Body of pancreas (tissue), 4 donors: ENCODE measurements at regions not wholly inside any gene's neighbourhood (a gene's known extent, or its start where the extent isn't known, plus 50 kb on each side); places are given as distances from the start of the nearest gene placed in this dataset.

Source experiments
- ATAC-seq: fragments of 150-250 bp; one replicate; pipeline ENCODE4 v1.9.1; 2016
- DNase-seq, 4 donors: peaks; one replicate each; pipeline ENCODE4 v3.0.0-alpha.2; 2019
- H3K27ac ChIP-seq, 4 donors: fragments of 200-600 bp; sonication (generic); 1 replicate in 3 of 4; 2 replicates in 1 of 4; pipeline versions ENCODE4 v1.5.1 to v1.6.1; 2016 to 2019; ENCODE audit warnings: mild to moderate bottlenecking in 1 of 4, mixed read lengths in 1 of 4, moderate library complexity in 1 of 4
- H3K27me3 ChIP-seq, 2 donors: fragments of 200-600 bp; sonication (generic); one replicate each; pipeline ENCODE4 v1.6.0; 2016; ENCODE audit warnings: mild to moderate bottlenecking in 1 of 2
- H3K36me3 ChIP-seq, 2 donors: fragments of 200-600 bp; sonication (generic); replicated peaks in 1 of 2; 2 replicates each; pipeline ENCODE4 v1.5.1; 2016; ENCODE audit warnings: low read depth in 2 of 2; ENCODE audit not compliant: insufficient read depth in 1 of 2
- H3K4me1 ChIP-seq: fragments of 200-600 bp; sonication (generic); one replicate; pipeline ENCODE4 v1.6.0; 2016
- H3K4me3 ChIP-seq, 2 donors: fragments of 200-600 bp; sonication (generic); 1 replicate in 1 of 2; 2 replicates in 1 of 2; pipeline ENCODE4 v1.5.1; 2016 to 2019
- H3K9me3 ChIP-seq, 3 donors: fragments of 200-600 bp; sonication (generic); 1 replicate in 2 of 3; 2 replicates in 1 of 3; pipeline ENCODE4 v1.5.1; 2016
- POLR2A ChIP-seq, 3 donors: fragments of 450-650 bp; IDR thresholded peaks; one replicate each; pipeline ENCODE4 v1.6.1; 2016; ENCODE audit warnings: antibody characterized with exemption in 3 of 3, mild to moderate bottlenecking in 2 of 3
- WGBS, 2 donors: methylation state at CpG; one replicate each; pipeline ENCODE4 v1.1.5; 2017; 5-methylcytosine and 5-hydroxymethylcytosine counted together
- intact Hi-C: fragments of 100-400 bp; cut with DNase I; formaldehyde crosslinking; loops from one replicate; pipeline ENCODE4 v1.15.1; 2023
- TF ChIP-seq, protein P1 (sequence below), 7 experiments: fragments of 450-650 bp in 4 of 7; fragments of 200-600 bp in 3 of 7; sonication (generic) in 3 of 7; IDR thresholded peaks; one replicate each; pipeline ENCODE4 v1.5.1; 2016 to 2019; ENCODE audit warnings: antibody characterized with exemption in 7 of 7

DNA sequence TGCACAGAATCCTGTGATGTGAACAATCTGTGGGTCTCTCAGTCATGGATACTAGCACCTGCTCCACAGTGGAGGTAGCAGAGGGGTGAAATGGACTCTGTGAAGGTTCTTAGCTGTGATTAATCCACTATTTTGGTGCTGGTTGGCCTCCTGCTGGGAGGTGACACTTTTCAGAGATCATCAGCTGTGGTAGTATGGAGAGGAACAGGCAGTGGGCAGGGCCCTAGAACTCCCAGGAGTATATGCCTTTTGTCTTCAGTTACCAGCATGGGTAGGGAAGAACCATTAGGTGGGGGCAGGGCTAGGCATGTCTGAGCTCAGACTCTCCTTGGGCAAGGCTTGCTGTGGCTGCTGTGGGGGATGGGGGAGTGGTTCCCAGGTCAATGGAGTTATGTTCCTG, 54.0 kb upstream of the KCNJ15 start:
- intact Hi-C loops: no loop called here
- no peaks in the 10 kb centered on the region for H3K4me1 ChIP-seq

DNA sequence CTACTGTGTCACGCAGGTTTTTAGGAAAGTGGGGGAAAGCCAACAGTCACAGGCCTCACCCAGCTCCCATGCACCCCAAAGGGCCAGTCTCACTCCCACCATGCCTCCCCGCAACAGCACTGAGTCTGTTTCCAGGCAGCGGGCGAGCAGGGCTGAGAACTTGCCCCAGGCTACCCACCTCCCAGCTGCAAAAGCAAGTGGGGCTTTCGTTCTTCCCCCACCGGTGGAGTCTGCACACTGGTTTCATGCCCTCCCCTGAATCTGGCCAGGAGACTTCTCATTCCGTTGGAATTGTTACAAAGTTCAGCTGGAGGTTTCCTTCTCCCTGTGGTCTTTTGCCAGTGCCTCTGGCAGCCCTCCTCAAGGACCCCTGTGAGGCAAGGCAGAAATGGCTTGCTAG, 53.6 kb upstream of the KCNJ15 start:
- Histone ChIP-seq H3K27me3 (no peaks in the 10 kb centered on the region), H3K36me3 (no peaks in the 10 kb centered on the region), H3K9me3 (no peaks in the 10 kb centered on the region), H3K27ac (no peak overlapping the region), H3K4me3 (no peak overlapping the region), H3K4me1 (no peaks in the 10 kb centered on the region)
- DNase-seq: no peak
- no peak for ATAC-seq
- TF ChIP-seq POLR2A (IDR thresholded peaks at IDR 0.05): no peak
- TF ChIP-seq, protein P1, sequence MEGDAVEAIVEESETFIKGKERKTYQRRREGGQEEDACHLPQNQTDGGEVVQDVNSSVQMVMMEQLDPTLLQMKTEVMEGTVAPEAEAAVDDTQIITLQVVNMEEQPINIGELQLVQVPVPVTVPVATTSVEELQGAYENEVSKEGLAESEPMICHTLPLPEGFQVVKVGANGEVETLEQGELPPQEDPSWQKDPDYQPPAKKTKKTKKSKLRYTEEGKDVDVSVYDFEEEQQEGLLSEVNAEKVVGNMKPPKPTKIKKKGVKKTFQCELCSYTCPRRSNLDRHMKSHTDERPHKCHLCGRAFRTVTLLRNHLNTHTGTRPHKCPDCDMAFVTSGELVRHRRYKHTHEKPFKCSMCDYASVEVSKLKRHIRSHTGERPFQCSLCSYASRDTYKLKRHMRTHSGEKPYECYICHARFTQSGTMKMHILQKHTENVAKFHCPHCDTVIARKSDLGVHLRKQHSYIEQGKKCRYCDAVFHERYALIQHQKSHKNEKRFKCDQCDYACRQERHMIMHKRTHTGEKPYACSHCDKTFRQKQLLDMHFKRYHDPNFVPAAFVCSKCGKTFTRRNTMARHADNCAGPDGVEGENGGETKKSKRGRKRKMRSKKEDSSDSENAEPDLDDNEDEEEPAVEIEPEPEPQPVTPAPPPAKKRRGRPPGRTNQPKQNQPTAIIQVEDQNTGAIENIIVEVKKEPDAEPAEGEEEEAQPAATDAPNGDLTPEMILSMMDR (IDR thresholded peaks at IDR 0.05): no peak
- WGBS, 2 donors: 79 to 81% methylated on average over 7 of the region's 7 CpGs
- intact Hi-C loops: no loop called here

More for the DNA sequence above, 54.0 kb upstream of the KCNJ15 start:
- Histone ChIP-seq H3K4me3 (no peak overlapping the region), H3K27me3 (no peaks in the 10 kb centered on the region), H3K36me3 (no peaks in the 10 kb centered on the region), H3K27ac (no peak overlapping the region), H3K9me3 (no peaks in the 10 kb centered on the region)
- no peak for ATAC-seq
- DNase-seq: no peak
- TF ChIP-seq POLR2A (IDR thresholded peaks at IDR 0.05): no peak
- TF ChIP-seq, protein P1 (IDR thresholded peaks at IDR 0.05): no peak

DNA sequence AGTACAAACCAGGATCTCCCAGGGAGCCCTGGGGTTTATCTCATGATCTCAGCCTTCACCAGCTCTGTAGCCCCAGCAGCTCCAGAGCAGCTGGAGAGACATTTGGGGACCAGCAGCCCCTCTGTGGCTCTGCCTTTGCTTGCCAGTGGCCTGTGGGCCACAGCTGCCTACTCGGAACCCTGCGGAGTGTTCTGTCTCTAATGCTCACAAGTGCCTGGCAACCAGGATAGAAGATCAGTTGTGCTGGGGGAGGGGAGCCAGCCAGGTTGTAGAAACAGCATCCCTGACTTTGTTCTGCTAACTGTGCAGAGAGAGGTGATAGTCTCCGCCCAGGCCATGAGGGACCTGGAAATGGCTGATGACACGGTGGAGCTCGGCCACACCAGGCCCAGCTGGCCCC, 50.9 kb upstream of the KCNJ15 start:
- H3K27ac ChIP-seq: no peak overlapping the region
- H3K4me3 ChIP-seq: no peak overlapping the region
- no peaks in the 10 kb centered on the region for H3K36me3 ChIP-seq
- intact Hi-C loops: no loop called here
- 76 to 79% methylated on average over 4 of the region's 5 CpGs for WGBS, 2 donors
- TF ChIP-seq, protein P1 (IDR thresholded peaks at IDR 0.05): no peak
- TF ChIP-seq POLR2A (IDR thresholded peaks at IDR 0.05): no peak
- DNase-seq (no peak), ATAC-seq (no peak)
- no peaks in the 10 kb centered on the region for H3K9me3 ChIP-seq
- no peaks in the 10 kb centered on the region for H3K27me3 ChIP-seq
- no peaks in the 10 kb centered on the region for H3K4me1 ChIP-seq

DNA sequence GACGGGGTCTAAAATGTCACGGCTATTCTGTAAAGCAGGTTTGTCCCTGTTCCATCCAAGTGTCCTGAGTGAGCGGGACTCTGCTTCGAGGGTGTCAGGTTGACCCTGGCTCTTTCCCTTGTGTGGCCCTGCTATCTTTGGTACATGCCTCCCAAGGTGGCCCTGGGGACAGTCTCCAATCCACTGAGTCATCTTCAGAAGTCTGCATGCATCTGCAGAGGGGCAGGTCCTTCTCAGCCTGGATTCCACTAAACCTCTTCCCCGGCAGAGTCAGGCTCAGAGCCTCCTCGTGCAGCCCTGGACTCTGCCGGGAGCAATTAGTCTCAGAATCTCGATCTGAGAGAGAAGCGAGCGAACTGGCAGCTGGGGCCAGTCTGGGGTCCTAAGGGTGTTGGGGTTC, 50.1 kb upstream of the KCNJ15 start:
- intact Hi-C loops: no loop called here
- DNase-seq: no peak
- WGBS, 2 donors: 77 to 79% methylated on average over 5 to 10 of the region's 10 CpGs
- TF ChIP-seq POLR2A (IDR thresholded peaks at IDR 0.05): no peak
- TF ChIP-seq, protein P1 (IDR thresholded peaks at IDR 0.05): no peak
- H3K27ac ChIP-seq: no peak overlapping the region
- ATAC-seq: no peak
- H3K36me3 ChIP-seq: no peaks in the 10 kb centered on the region
- no peaks in the 10 kb centered on the region for H3K4me1 ChIP-seq
- no peaks in the 10 kb centered on the region for H3K27me3 ChIP-seq
- no peak overlapping the region for H3K4me3 ChIP-seq
- H3K9me3 ChIP-seq: no peaks in the 10 kb centered on the region
